K562 (cell line): ENCODE measurements at regions not wholly inside any gene's neighbourhood (a gene's known extent, or its start where the extent isn't known, plus 50 kb on each side); places are given as distances from the start of the nearest gene placed in this dataset.
"Not testable (repeated sequence)": the region's sequence is repeated elsewhere in the genome, so short reads cannot be mapped to it uniquely, and the experiment has no call there.

ENCODE experiments used
- ATF7 ChIP-seq: fragments of 450-650 bp; IDR thresholded peaks from 2 replicates; pipeline ENCODE4 v1.7.1; 2014; ENCODE audit warnings: mild to moderate bottlenecking, moderate library complexity
- CEBPB ChIP-seq: fragments of 450-650 bp; IDR thresholded peaks from 2 replicates; pipeline ENCODE4 v1.6.1; 2016; ENCODE audit warnings: missing genetic modification characterization, missing compliant biosample characterization
- CEBPG ChIP-seq, 3 experiments: fragments of 200-800 bp in 1 of 3; sonication (Bioruptor generic) in 1 of 3; sonication (generic) in 1 of 3; formaldehyde crosslinking in 1 of 3; IDR thresholded peaks in 2 of 3; conservative IDR thresholded peaks in 1 of 3; 2 replicates each; pipeline versions ENCODE4 v1.6.1 to v1.8.0; 2016 to 2022; ENCODE audit warnings: missing compliant biosample characterization in 2 of 3, missing genetic modification characterization in 2 of 3, mild to moderate bottlenecking in 1 of 3, missing genetic modification reagents in 1 of 3
- CXXC5 ChIP-seq: fragments of 250-450 bp; sonication (Bioruptor Pico); IDR thresholded peaks from 2 replicates; pipeline ENCODE4 v1.8.0; 2022; ENCODE audit warnings: inconsistent platforms, mild to moderate bottlenecking, moderate library complexity
- NRF1 ChIP-seq, 2 experiments: fragments of 450-650 bp; IDR thresholded peaks in 1 of 2; conservative IDR thresholded peaks in 1 of 2; 2 replicates each; pipeline ENCODE4 v1.6.1; 2014; ENCODE audit warnings: mild to moderate bottlenecking in 2 of 2
- TF ChIP-seq, protein P1 (sequence below): sonication (generic); formaldehyde crosslinking; IDR thresholded peaks from 2 replicates; pipeline ENCODE4 v1.8.0; 2022; ENCODE audit warnings: missing genetic modification reagents, mild to moderate bottlenecking, moderate library complexity, borderline replicate concordance
- TF ChIP-seq, protein P2 (sequence below): fragments of 450-650 bp; IDR thresholded peaks from 2 replicates; pipeline ENCODE4 v1.6.1; 2016; ENCODE audit warnings: mild to moderate bottlenecking, moderate library complexity
- TF ChIP-seq, protein P3 (sequence below), 2 experiments: fragments of 450-650 bp in 1 of 2; sonication (generic) in 1 of 2; formaldehyde crosslinking in 1 of 2; IDR thresholded peaks in 1 of 2; conservative IDR thresholded peaks in 1 of 2; 2 replicates each; pipeline versions ENCODE4 v1.6.1 to v1.8.1; 2016 to 2023; ENCODE audit warnings: mild to moderate bottlenecking in 2 of 2, moderate library complexity in 2 of 2, inconsistent platforms in 1 of 2, missing genetic modification reagents in 1 of 2

DNA sequence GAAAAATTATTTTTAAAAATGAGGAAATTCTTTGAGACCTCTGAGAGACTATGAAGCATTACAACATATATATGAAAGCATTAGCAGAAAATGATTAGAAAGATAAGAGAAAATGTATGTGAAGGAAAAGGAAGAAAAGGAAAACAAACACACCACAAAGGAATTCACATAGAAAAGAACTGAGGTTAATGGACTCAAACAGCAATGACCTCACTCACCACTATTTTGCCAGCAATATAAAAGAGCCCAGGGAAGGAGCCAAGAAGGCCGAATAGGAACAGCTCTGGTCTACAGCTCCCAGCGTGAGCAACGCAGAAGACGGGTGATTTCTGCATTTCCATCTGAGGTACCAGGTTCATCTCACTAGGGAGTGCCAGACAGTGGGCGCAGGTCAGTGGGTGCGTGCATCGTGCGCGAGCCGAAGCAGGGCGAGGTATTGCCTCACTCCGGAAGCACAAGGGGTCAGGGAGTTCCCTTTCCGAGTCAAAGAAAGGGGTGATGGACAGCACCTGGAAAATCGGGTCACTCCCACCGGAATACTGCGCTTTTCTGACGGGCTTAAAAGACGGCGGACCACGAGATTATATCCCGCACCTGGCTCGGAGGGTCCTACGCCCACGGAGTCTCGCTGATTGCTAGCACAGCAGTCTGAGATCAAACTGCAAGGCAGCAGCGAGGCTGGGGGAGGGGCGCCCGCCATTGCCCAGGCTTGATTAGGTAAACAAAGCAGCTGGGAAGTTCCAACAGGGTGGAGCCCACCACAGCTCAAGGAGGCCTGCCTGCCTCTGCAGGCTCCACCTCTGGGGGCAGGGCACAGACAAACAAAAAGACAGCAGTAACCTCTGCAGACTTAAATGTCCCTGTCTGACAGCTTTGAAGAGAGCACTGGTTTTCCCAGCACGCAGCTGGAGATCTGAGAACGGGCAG, 1075.2 kb upstream of the NOVA1 start (continued):
- TF ChIP-seq, protein P1, sequence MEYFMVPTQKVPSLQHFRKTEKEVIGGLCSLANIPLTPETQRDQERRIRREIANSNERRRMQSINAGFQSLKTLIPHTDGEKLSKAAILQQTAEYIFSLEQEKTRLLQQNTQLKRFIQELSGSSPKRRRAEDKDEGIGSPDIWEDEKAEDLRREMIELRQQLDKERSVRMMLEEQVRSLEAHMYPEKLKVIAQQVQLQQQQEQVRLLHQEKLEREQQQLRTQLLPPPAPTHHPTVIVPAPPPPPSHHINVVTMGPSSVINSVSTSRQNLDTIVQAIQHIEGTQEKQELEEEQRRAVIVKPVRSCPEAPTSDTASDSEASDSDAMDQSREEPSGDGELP = peak; percentile 60; the same call in 1 of the 2 replicates
- TF ChIP-seq, protein P2, sequence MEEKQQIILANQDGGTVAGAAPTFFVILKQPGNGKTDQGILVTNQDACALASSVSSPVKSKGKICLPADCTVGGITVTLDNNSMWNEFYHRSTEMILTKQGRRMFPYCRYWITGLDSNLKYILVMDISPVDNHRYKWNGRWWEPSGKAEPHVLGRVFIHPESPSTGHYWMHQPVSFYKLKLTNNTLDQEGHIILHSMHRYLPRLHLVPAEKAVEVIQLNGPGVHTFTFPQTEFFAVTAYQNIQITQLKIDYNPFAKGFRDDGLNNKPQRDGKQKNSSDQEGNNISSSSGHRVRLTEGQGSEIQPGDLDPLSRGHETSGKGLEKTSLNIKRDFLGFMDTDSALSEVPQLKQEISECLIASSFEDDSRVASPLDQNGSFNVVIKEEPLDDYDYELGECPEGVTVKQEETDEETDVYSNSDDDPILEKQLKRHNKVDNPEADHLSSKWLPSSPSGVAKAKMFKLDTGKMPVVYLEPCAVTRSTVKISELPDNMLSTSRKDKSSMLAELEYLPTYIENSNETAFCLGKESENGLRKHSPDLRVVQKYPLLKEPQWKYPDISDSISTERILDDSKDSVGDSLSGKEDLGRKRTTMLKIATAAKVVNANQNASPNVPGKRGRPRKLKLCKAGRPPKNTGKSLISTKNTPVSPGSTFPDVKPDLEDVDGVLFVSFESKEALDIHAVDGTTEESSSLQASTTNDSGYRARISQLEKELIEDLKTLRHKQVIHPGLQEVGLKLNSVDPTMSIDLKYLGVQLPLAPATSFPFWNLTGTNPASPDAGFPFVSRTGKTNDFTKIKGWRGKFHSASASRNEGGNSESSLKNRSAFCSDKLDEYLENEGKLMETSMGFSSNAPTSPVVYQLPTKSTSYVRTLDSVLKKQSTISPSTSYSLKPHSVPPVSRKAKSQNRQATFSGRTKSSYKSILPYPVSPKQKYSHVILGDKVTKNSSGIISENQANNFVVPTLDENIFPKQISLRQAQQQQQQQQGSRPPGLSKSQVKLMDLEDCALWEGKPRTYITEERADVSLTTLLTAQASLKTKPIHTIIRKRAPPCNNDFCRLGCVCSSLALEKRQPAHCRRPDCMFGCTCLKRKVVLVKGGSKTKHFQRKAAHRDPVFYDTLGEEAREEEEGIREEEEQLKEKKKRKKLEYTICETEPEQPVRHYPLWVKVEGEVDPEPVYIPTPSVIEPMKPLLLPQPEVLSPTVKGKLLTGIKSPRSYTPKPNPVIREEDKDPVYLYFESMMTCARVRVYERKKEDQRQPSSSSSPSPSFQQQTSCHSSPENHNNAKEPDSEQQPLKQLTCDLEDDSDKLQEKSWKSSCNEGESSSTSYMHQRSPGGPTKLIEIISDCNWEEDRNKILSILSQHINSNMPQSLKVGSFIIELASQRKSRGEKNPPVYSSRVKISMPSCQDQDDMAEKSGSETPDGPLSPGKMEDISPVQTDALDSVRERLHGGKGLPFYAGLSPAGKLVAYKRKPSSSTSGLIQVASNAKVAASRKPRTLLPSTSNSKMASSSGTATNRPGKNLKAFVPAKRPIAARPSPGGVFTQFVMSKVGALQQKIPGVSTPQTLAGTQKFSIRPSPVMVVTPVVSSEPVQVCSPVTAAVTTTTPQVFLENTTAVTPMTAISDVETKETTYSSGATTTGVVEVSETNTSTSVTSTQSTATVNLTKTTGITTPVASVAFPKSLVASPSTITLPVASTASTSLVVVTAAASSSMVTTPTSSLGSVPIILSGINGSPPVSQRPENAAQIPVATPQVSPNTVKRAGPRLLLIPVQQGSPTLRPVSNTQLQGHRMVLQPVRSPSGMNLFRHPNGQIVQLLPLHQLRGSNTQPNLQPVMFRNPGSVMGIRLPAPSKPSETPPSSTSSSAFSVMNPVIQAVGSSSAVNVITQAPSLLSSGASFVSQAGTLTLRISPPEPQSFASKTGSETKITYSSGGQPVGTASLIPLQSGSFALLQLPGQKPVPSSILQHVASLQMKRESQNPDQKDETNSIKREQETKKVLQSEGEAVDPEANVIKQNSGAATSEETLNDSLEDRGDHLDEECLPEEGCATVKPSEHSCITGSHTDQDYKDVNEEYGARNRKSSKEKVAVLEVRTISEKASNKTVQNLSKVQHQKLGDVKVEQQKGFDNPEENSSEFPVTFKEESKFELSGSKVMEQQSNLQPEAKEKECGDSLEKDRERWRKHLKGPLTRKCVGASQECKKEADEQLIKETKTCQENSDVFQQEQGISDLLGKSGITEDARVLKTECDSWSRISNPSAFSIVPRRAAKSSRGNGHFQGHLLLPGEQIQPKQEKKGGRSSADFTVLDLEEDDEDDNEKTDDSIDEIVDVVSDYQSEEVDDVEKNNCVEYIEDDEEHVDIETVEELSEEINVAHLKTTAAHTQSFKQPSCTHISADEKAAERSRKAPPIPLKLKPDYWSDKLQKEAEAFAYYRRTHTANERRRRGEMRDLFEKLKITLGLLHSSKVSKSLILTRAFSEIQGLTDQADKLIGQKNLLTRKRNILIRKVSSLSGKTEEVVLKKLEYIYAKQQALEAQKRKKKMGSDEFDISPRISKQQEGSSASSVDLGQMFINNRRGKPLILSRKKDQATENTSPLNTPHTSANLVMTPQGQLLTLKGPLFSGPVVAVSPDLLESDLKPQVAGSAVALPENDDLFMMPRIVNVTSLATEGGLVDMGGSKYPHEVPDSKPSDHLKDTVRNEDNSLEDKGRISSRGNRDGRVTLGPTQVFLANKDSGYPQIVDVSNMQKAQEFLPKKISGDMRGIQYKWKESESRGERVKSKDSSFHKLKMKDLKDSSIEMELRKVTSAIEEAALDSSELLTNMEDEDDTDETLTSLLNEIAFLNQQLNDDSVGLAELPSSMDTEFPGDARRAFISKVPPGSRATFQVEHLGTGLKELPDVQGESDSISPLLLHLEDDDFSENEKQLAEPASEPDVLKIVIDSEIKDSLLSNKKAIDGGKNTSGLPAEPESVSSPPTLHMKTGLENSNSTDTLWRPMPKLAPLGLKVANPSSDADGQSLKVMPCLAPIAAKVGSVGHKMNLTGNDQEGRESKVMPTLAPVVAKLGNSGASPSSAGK = peak; percentile 73
- peak; percentile 77 for TF ChIP-seq CEBPB (tag)
- TF ChIP-seq CXXC5 = peak; percentile 21; the same call in 1 of the 2 replicates
- peak; percentile 34; the same call in 1 of the 2 replicates for TF ChIP-seq ATF7
- TF ChIP-seq, protein P3, sequence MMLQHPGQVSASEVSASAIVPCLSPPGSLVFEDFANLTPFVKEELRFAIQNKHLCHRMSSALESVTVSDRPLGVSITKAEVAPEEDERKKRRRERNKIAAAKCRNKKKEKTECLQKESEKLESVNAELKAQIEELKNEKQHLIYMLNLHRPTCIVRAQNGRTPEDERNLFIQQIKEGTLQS (IDR thresholded peaks at IDR 0.05) = peak; percentile 60
- TF ChIP-seq, protein P3 (CRISPR knock-in tag; conservative IDR thresholded peaks at IDR 0.05) = not testable (repeated sequence)
- TF ChIP-seq CEBPG (CRISPR knock-in tag; IDR thresholded peaks at IDR 0.05) = peak; percentile 87
- TF ChIP-seq CEBPG (tag; conservative IDR thresholded peaks at IDR 0.05 in 1 of 2, IDR thresholded peaks at IDR 0.05 in 1 of 2) = peak in 1 of 2 experiments; percentile 14; a peak in 1 of 4 replicates
- TF ChIP-seq NRF1 (conservative IDR thresholded peaks at IDR 0.05 in 1 of 2, IDR thresholded peaks at IDR 0.05 in 1 of 2) = peak in 1 of 2 experiments; percentile 50; a peak in 2 of 4 replicates
